ENCODE measurements at regions not wholly inside any gene's neighbourhood (a gene's known extent, or its start where the extent isn't known, plus 50 kb on each side); places are given as distances from the start of the nearest gene placed in this dataset.

- TF ChIP-seq, protein P1, sequence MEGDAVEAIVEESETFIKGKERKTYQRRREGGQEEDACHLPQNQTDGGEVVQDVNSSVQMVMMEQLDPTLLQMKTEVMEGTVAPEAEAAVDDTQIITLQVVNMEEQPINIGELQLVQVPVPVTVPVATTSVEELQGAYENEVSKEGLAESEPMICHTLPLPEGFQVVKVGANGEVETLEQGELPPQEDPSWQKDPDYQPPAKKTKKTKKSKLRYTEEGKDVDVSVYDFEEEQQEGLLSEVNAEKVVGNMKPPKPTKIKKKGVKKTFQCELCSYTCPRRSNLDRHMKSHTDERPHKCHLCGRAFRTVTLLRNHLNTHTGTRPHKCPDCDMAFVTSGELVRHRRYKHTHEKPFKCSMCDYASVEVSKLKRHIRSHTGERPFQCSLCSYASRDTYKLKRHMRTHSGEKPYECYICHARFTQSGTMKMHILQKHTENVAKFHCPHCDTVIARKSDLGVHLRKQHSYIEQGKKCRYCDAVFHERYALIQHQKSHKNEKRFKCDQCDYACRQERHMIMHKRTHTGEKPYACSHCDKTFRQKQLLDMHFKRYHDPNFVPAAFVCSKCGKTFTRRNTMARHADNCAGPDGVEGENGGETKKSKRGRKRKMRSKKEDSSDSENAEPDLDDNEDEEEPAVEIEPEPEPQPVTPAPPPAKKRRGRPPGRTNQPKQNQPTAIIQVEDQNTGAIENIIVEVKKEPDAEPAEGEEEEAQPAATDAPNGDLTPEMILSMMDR (IDR thresholded peaks at IDR 0.05; ENCODE audit: low read depth, low read length): no peak
- no peak overlapping the region for H3K4me3 ChIP-seq (ENCODE audit: low read depth, low read length)
Measured at GRCh38 chr10:78959217-78959923, 109.4 kb upstream of the ZMIZ1 start.

- no peak overlapping the region for H3K4me3 ChIP-seq (ENCODE audit: low read depth, low read length)
- TF ChIP-seq, protein P1 (IDR thresholded peaks at IDR 0.05; ENCODE audit: low read depth, low read length): no peak
Measured at GRCh38 chr10:78959924-78960285, 108.9 kb upstream of the ZMIZ1 start.

GRCh38 chr10:78960316-78960800, 108.4 kb upstream of the ZMIZ1 start:
- TF ChIP-seq, protein P1 (IDR thresholded peaks at IDR 0.05; ENCODE audit: low read depth, low read length): no peak
- no peak overlapping the region for H3K4me3 ChIP-seq (ENCODE audit: low read depth, low read length)

GRCh38 chr10:78961760-78962159, 107.0 kb upstream of the ZMIZ1 start:
- TF ChIP-seq, protein P1 (IDR thresholded peaks at IDR 0.05; ENCODE audit: low read depth, low read length): no peak
- H3K4me3 ChIP-seq (ENCODE audit: low read depth, low read length): no peak overlapping the region

GRCh38 chr10:78963074-78964034, 105.4 kb upstream of the ZMIZ1 start:
- TF ChIP-seq, protein P1 (IDR thresholded peaks at IDR 0.05; ENCODE audit: low read depth, low read length): no peak

GRCh38 chr10:78964274-78964951, 104.4 kb upstream of the ZMIZ1 start:
- H3K4me3 ChIP-seq (ENCODE audit: low read depth, low read length): no peak overlapping the region
- TF ChIP-seq, protein P1 (IDR thresholded peaks at IDR 0.05; ENCODE audit: low read depth, low read length): no peak

More at GRCh38 chr10:78963074-78964034, 105.4 kb upstream of the ZMIZ1 start:
- H3K4me3 ChIP-seq (ENCODE audit: low read depth, low read length): no peak overlapping the region
